CD14-positive monocyte (primary cell): ENCODE measurements at regions not wholly inside any gene's neighbourhood (a gene's known extent, or its start where the extent isn't known, plus 50 kb on each side); places are given as distances from the start of the nearest gene placed in this dataset.

Experiments used
- DNase-seq, 3 donors: peaks; one replicate each; pipeline ENCODE4 v3.0.0-alpha.2; 2011 to 2022
- H2AFZ ChIP-seq: 2 replicates; pipeline ENCODE4 v1.6.0; 2012; ENCODE audit warnings: mild to moderate bottlenecking, low read depth, low read length, inconsistent platforms; ENCODE audit not compliant: insufficient read depth, poor library complexity, severe bottlenecking
- H3K27ac ChIP-seq, 2 donors: 1 replicate in 1 of 2; 2 replicates in 1 of 2; pipeline ENCODE4 v1.5.1; 2012 to 2013; ENCODE audit warnings: low read length in 2 of 2, control low read depth in 1 of 2, inconsistent platforms in 1 of 2, low read depth in 1 of 2, mild to moderate bottlenecking in 1 of 2
- H3K27me3 ChIP-seq, 2 donors: one replicate each; pipeline versions ENCODE4 v1.6.0 to v1.6.1; 2011 to 2013; ENCODE audit warnings: low read length in 2 of 2; ENCODE audit not compliant: control insufficient read depth in 2 of 2, insufficient read depth in 2 of 2
- H3K36me3 ChIP-seq, 2 donors: replicated peaks in 1 of 2; 1 replicate in 1 of 2; 2 replicates in 1 of 2; pipeline versions ENCODE4 v1.5.1 to v1.6.1; 2012 to 2013; ENCODE audit warnings: low read length in 2 of 2, control low read depth in 1 of 2, inconsistent platforms in 1 of 2, mild to moderate bottlenecking in 1 of 2; ENCODE audit not compliant: insufficient read depth in 2 of 2, control insufficient read depth in 1 of 2
- H3K4me1 ChIP-seq, 2 donors: 1 replicate in 1 of 2; 2 replicates in 1 of 2; pipeline versions ENCODE4 v1.5.1 to v1.6.1; 2012 to 2013; ENCODE audit warnings: low read length in 2 of 2, control low read depth in 1 of 2, inconsistent platforms in 1 of 2, mild to moderate bottlenecking in 1 of 2, moderate library complexity in 1 of 2; ENCODE audit not compliant: insufficient read depth in 2 of 2, control insufficient read depth in 1 of 2
- H3K4me2 ChIP-seq: replicated peaks from 2 replicates; pipeline ENCODE3; 2012; ENCODE audit warnings: low read length, moderate library complexity, mild to moderate bottlenecking; ENCODE audit not compliant: poor library complexity, severe bottlenecking; ENCODE audit errors: extremely low read depth
- H3K4me3 ChIP-seq, 3 experiments: fragments of 200-600 bp in 1 of 3; sonication (generic) in 1 of 3; replicated peaks in 1 of 3; 1 replicate in 2 of 3; 2 replicates in 1 of 3; pipeline ENCODE4 v1.5.1; 2011 to 2013; ENCODE audit warnings: low read length in 3 of 3, mild to moderate bottlenecking in 3 of 3, control low read depth in 2 of 3, low read depth in 2 of 3, inconsistent platforms in 1 of 3, moderate library complexity in 1 of 3
- H3K79me2 ChIP-seq: 2 replicates; pipeline ENCODE4 v1.6.0; 2012; ENCODE audit warnings: mild to moderate bottlenecking, control low read depth, inconsistent platforms, low read length, moderate library complexity; ENCODE audit not compliant: insufficient read depth
- H3K9ac ChIP-seq: 2 replicates; pipeline ENCODE4 v1.6.0; 2017; ENCODE audit warnings: low read length, mild to moderate bottlenecking; ENCODE audit not compliant: insufficient read depth, poor library complexity, severe bottlenecking
- H3K9me3 ChIP-seq, 2 donors: replicated peaks in 1 of 2; 1 replicate in 1 of 2; 2 replicates in 1 of 2; pipeline versions ENCODE4 v1.5.1 to v1.6.1; 2012 to 2013; ENCODE audit warnings: low read length in 2 of 2, control low read depth in 1 of 2; ENCODE audit not compliant: control insufficient read depth in 1 of 2, insufficient read depth in 1 of 2
- H4K20me1 ChIP-seq: 2 replicates; pipeline ENCODE4 v1.6.0; 2012; ENCODE audit warnings: mild to moderate bottlenecking, low read length, control low read depth, moderate library complexity; ENCODE audit not compliant: insufficient read depth
- H3K27ac Mint-ChIP-seq, 7 donors: one replicate each; pipeline ENCODE4 v1.8.0; 2020; ENCODE audit warnings: mild to moderate bottlenecking in 7 of 7, mixed read lengths in 7 of 7, moderate library complexity in 6 of 7, inconsistent platforms in 2 of 7
- H3K27me3 Mint-ChIP-seq, 3 donors: one replicate each; pipeline ENCODE4 v1.8.0; 2021 to 2022; ENCODE audit warnings: low read depth in 3 of 3, mild to moderate bottlenecking in 3 of 3, mixed read lengths in 3 of 3, moderate library complexity in 3 of 3, inconsistent platforms in 1 of 3
- H3K36me3 Mint-ChIP-seq, 2 donors: one replicate each; pipeline ENCODE4 v1.8.0; 2020; ENCODE audit warnings: mixed read lengths in 2 of 2, inconsistent platforms in 1 of 2, mild to moderate bottlenecking in 1 of 2
- H3K4me1 Mint-ChIP-seq: one replicate; pipeline ENCODE4 v1.8.0; 2020; ENCODE audit warnings: mild to moderate bottlenecking, mixed read lengths
- H3K4me3 Mint-ChIP-seq, 2 donors: one replicate each; pipeline ENCODE4 v1.8.0; 2020; ENCODE audit warnings: mild to moderate bottlenecking in 2 of 2, mixed read lengths in 2 of 2, moderate library complexity in 1 of 2
- H3K9me3 Mint-ChIP-seq, 7 donors: one replicate each; pipeline ENCODE4 v1.8.0; 2020 to 2022; ENCODE audit warnings: mixed read lengths in 7 of 7, mild to moderate bottlenecking in 6 of 7, moderate library complexity in 6 of 7, inconsistent platforms in 2 of 7
- CTCF ChIP-seq: fragments of 200-600 bp; IDR thresholded peaks from one replicate; pipeline ENCODE4 v1.8.0; 2022; ENCODE audit warnings: antibody characterized with exemption, mild to moderate bottlenecking
- WGBS: methylation state at CpG from one replicate; pipeline ENCODE4 v1.1.5; 2013; ENCODE audit warnings: missing lambda C conversion rate; ENCODE audit not compliant: insufficient coverage; 5-methylcytosine and 5-hydroxymethylcytosine counted together
- intact Hi-C, 2 donors: fragments of 100-400 bp; cut with micrococcal nuclease; formaldehyde crosslinking; loops; one replicate each; pipeline versions ENCODE4 v1.15.0 to v1.15.1; 2023

GRCh38 chr6:160881148-160881808 is 110.3 kb upstream of the MAP3K4 start:
- Histone ChIP-seq H3K36me3 (no peaks in the 10 kb centered on the region), H4K20me1 (no peaks in the 10 kb centered on the region), H3K9ac (no peak overlapping the region), H3K27ac (no peak overlapping the region), H3K4me1 (no peaks in the 10 kb centered on the region), H2AFZ (no peak overlapping the region), H3K9me3 (no peaks in the 10 kb centered on the region), H3K79me2 (no peaks in the 10 kb centered on the region), H3K4me3 (no peak overlapping the region), H3K4me2 (no peak overlapping the region), H3K27me3 (no peaks in the 10 kb centered on the region)
- H3K4me3 Mint-ChIP-seq = no peak overlapping the region
- no peaks in the 10 kb centered on the region for H3K4me1 Mint-ChIP-seq
- no peaks in the 10 kb centered on the region for H3K36me3 Mint-ChIP-seq
- H3K9me3 Mint-ChIP-seq = peaks cover 0 to 7% (median 0%) of the 10 kb centered on the region in 7 donors
- intact Hi-C loops = no loop called here
- 14% methylated on average over 1 of the region's 2 CpGs for WGBS
- no peak overlapping the region for H3K27ac Mint-ChIP-seq
- no peaks in the 10 kb centered on the region for H3K27me3 Mint-ChIP-seq
- no peak for TF ChIP-seq CTCF
- DNase-seq = no peak

GRCh38 chr6:160882006-160882405 is 109.6 kb upstream of the MAP3K4 start:
- intact Hi-C loops = no loop called here

More at GRCh38 chr6:160882006-160882405, 109.6 kb upstream of the MAP3K4 start:
- H3K36me3 ChIP-seq = no peaks in the 10 kb centered on the region
- H4K20me1 ChIP-seq = no peaks in the 10 kb centered on the region
- no peaks in the 10 kb centered on the region for H3K79me2 ChIP-seq
- no peaks in the 10 kb centered on the region for H3K27me3 ChIP-seq
- no peak overlapping the region for H3K27ac ChIP-seq
- H3K4me3 Mint-ChIP-seq = no peak overlapping the region
- no peak overlapping the region for H2AFZ ChIP-seq
- H3K4me3 ChIP-seq = no peak overlapping the region
- DNase-seq = no peak
- TF ChIP-seq CTCF = no peak
- H3K27ac Mint-ChIP-seq = no peak overlapping the region
- no peaks in the 10 kb centered on the region for H3K9me3 ChIP-seq
- no peak overlapping the region for H3K9ac ChIP-seq
- H3K9me3 Mint-ChIP-seq = peaks cover 0 to 6% (median 0%) of the 10 kb centered on the region in 7 donors
- no CpG with 5 or more reads among the region's 2 CpGs for WGBS
- H3K36me3 Mint-ChIP-seq = no peaks in the 10 kb centered on the region
- H3K4me2 ChIP-seq = no peak overlapping the region
- no peaks in the 10 kb centered on the region for H3K4me1 Mint-ChIP-seq
- H3K27me3 Mint-ChIP-seq = no peaks in the 10 kb centered on the region
- H3K4me1 ChIP-seq = no peaks in the 10 kb centered on the region
